Sigmoid colon (tissue), 6 donors: ENCODE measurements at regions not wholly inside any gene's neighbourhood (a gene's known extent, or its start where the extent isn't known, plus 50 kb on each side); places are given as distances from the start of the nearest gene placed in this dataset.

Experiments used
- DNase-seq: peaks from one replicate; pipeline ENCODE4 v3.0.0-alpha.2; 2019
- H3K27ac ChIP-seq, 4 donors: fragments of 200-600 bp; sonication (generic); one replicate each; pipeline ENCODE4 v1.5.1; 2016 to 2019; ENCODE audit warnings: mild to moderate bottlenecking in 1 of 4
- H3K27me3 ChIP-seq, 3 donors: fragments of 200-600 bp; sonication (generic); one replicate each; pipeline ENCODE4 v1.5.1; 2019; ENCODE audit warnings: mild to moderate bottlenecking in 1 of 3
- H3K36me3 ChIP-seq, 4 donors: fragments of 200-600 bp; sonication (generic); one replicate each; pipeline ENCODE4 v1.5.1; 2016 to 2019
- H3K4me1 ChIP-seq, 4 donors: fragments of 200-600 bp; sonication (generic); one replicate each; pipeline ENCODE4 v1.5.1; 2017 to 2019
- H3K4me3 ChIP-seq, 4 donors: fragments of 200-600 bp; sonication (generic); one replicate each; pipeline ENCODE4 v1.5.1; 2017 to 2019; ENCODE audit warnings: mild to moderate bottlenecking in 2 of 4, moderate library complexity in 1 of 4
- H3K9me3 ChIP-seq, 4 donors: fragments of 200-600 bp in 3 of 4; sonication (generic) in 3 of 4; one replicate each; pipeline versions ENCODE4 v1.5.1 to v1.6.1; 2013 to 2019
- EP300 ChIP-seq, 4 donors: sonication (generic); formaldehyde crosslinking; IDR thresholded peaks; one replicate each; pipeline ENCODE4 v1.6.1; 2017; ENCODE audit warnings: antibody characterized with exemption in 4 of 4
- POLR2A ChIP-seq, 2 donors: fragments of 450-650 bp; IDR thresholded peaks; one replicate each; pipeline ENCODE4 v1.6.1; 2016; ENCODE audit warnings: antibody characterized with exemption in 2 of 2, mild to moderate bottlenecking in 2 of 2, moderate library complexity in 2 of 2
- POLR2AphosphoS5 ChIP-seq, 4 donors: sonication (generic); formaldehyde crosslinking; IDR thresholded peaks; one replicate each; pipeline ENCODE4 v1.6.1; 2017; ENCODE audit warnings: antibody characterized with exemption in 4 of 4
- WGBS, 2 donors: extraction: QIAGEN DNeasy Blood & Tissue Kit; methylation state at CpG; one replicate each; pipeline ENCODE4 v1.1.7; 2013; 5-methylcytosine and 5-hydroxymethylcytosine counted together
- intact Hi-C: fragments of 100-400 bp; cut with DNase I; formaldehyde crosslinking; loops from one replicate; pipeline ENCODE4 v1.15.1; 2023
- TF ChIP-seq, protein P1 (sequence below), 4 experiments: fragments of 450-650 bp in 3 of 4; fragments of 200-600 bp in 1 of 4; IDR thresholded peaks; one replicate each; pipeline ENCODE4 v1.5.1; 2016 to 2019; ENCODE audit warnings: antibody characterized with exemption in 4 of 4, mild to moderate bottlenecking in 3 of 4, moderate library complexity in 2 of 4
- donor health status: healthy with polysubstance abuse.
- donor health status: healthy.

DNA sequence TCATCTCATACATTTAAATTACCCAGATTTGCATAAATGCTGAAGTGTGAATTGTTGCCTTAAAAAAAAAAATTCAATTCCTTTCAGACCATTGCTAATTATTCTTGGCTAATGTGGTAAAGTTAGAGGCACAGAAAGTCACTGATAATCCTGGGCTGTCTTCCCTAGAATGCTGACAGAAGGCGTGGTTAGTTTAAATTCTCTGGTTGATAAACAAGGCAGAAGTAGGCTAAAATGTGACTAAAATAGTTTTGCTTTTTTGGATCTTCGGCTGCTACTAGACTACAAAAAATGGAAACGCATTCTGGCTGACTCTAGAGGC lies 193.7 kb downstream of the OTOL1 start:
- H3K27ac ChIP-seq, result no peak overlapping the region
- H3K9me3 ChIP-seq, result no peaks in the 10 kb centered on the region
- H3K36me3 ChIP-seq, result no peaks in the 10 kb centered on the region
- 60% methylated on average over 3 of the region's 3 CpGs for WGBS, 2 donors
- TF ChIP-seq POLR2AphosphoS5 (IDR thresholded peaks at IDR 0.05) (no peak), POLR2A (IDR thresholded peaks at IDR 0.05) (no peak), EP300 (IDR thresholded peaks at IDR 0.05) (no peak)
- TF ChIP-seq, protein P1, sequence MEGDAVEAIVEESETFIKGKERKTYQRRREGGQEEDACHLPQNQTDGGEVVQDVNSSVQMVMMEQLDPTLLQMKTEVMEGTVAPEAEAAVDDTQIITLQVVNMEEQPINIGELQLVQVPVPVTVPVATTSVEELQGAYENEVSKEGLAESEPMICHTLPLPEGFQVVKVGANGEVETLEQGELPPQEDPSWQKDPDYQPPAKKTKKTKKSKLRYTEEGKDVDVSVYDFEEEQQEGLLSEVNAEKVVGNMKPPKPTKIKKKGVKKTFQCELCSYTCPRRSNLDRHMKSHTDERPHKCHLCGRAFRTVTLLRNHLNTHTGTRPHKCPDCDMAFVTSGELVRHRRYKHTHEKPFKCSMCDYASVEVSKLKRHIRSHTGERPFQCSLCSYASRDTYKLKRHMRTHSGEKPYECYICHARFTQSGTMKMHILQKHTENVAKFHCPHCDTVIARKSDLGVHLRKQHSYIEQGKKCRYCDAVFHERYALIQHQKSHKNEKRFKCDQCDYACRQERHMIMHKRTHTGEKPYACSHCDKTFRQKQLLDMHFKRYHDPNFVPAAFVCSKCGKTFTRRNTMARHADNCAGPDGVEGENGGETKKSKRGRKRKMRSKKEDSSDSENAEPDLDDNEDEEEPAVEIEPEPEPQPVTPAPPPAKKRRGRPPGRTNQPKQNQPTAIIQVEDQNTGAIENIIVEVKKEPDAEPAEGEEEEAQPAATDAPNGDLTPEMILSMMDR (IDR thresholded peaks at IDR 0.05), result no peak
- no peak for DNase-seq
- intact Hi-C loops, result no loop called here
- H3K27me3 ChIP-seq, result no peaks in the 10 kb centered on the region
- no peak overlapping the region for H3K4me3 ChIP-seq
- no peaks in the 10 kb centered on the region for H3K4me1 ChIP-seq

DNA sequence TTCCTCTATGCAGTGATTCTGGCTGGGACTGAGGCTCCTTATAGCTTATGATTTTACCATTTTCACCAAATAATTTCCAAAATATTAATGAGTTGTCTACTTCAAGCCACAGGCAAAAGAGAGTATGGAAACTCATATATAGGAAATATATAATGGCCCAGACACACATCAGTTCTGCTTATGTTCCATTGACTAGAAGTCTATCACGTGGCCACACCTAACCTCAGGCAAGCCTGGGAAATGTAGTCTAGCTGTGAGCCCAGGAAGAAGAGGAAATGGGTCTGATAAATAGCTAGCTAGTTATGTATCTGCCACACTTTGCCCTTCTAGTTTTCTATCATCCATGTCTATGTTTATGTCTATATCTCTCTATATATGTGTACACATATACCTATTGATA lies 195.1 kb downstream of the OTOL1 start:
- no peaks in the 10 kb centered on the region for H3K9me3 ChIP-seq
- no peak overlapping the region for H3K27ac ChIP-seq
- intact Hi-C loops, result no loop called here
- TF ChIP-seq, protein P1 (IDR thresholded peaks at IDR 0.05), result no peak
- TF ChIP-seq EP300 (IDR thresholded peaks at IDR 0.05) (no peak), POLR2AphosphoS5 (IDR thresholded peaks at IDR 0.05) (no peak), POLR2A (IDR thresholded peaks at IDR 0.05) (no peak)
- WGBS, 2 donors, result 70 to 87% methylated on average over 1 of the region's 1 CpG
- H3K36me3 ChIP-seq, result no peaks in the 10 kb centered on the region
- H3K4me1 ChIP-seq, result no peaks in the 10 kb centered on the region
- H3K27me3 ChIP-seq, result no peaks in the 10 kb centered on the region
- DNase-seq, result no peak
- H3K4me3 ChIP-seq, result no peak overlapping the region

DNA sequence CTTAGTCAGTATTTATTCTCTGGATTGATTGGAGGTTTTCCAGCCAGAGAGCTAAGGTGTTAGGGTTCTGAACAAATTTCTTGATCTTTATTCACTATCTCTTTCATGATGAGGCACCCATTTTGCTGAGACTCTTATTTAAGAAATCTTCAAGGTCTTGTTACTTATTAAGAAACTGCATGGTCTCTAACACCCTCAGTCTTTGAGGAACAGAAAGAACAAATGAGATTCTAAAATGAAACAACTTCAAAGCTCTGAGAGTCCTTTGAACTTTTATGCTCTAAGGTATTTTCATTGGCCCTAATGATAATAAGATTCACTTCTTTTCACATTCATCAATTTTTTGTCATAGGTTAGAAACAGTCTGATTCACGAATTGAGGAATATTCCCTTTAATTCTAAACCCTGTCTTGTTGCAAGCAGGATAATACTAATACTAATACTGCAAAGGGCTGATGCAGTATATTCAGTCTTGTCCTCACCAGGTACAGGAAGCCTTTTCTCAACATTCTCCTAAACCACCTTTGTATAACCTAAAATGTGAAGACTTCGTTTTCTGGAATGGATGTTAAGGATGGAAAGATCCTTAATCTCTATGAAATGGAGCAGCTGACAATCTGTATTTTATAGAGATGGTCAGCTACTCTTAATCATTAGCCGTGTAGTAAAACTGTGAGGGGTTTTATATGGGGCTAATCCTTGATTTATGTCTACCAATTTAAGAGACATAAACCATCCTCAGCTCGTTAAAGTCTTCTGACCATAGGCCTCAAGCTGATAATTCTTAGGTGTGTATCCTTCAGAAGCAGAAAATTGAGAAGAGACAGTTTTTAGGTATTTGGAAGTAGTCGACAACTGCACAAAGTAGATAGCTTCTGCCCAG lies 198.3 kb downstream of the OTOL1 start:
- Histone ChIP-seq H3K9me3 (no peaks in the 10 kb centered on the region), H3K27me3 (no peaks in the 10 kb centered on the region), H3K27ac (no peak overlapping the region), H3K4me1 (no peaks in the 10 kb centered on the region), H3K4me3 (no peak overlapping the region), H3K36me3 (no peaks in the 10 kb centered on the region)
- intact Hi-C loops, result no loop called here
- TF ChIP-seq, protein P1 (IDR thresholded peaks at IDR 0.05), result no peak
- TF ChIP-seq POLR2A (IDR thresholded peaks at IDR 0.05) (no peak), EP300 (IDR thresholded peaks at IDR 0.05) (no peak), POLR2AphosphoS5 (IDR thresholded peaks at IDR 0.05) (no peak)
- 44 to 62% methylated on average over 5 of the region's 5 CpGs for WGBS, 2 donors
- no peak for DNase-seq

DNA sequence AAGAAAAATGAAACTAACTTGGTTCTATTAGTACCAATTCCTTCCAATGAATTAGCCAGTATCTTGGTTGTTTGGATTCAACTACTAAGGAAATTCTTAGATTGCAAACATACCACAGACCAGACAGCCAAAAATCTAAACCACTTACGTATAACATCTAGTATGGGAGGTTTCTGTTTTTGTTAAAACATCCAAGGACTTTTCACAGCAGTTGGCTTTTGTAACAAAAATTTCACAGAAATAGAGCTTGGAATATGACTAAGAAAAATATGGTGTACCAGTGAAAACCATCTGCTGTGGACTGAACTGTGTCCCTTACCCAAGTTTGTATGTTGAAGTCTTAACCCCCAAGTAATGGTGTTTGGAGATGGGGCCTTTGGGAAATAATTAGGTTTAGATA lies 199.2 kb downstream of the OTOL1 start:
- intact Hi-C loops, result no loop called here
- no peak overlapping the region for H3K4me3 ChIP-seq

More for the DNA sequence above, 199.2 kb downstream of the OTOL1 start:
- 73 to 91% methylated on average over 1 of the region's 1 CpG for WGBS, 2 donors
- no peaks in the 10 kb centered on the region for H3K4me1 ChIP-seq
- no peak for TF ChIP-seq EP300 (IDR thresholded peaks at IDR 0.05)
- TF ChIP-seq, protein P1 (IDR thresholded peaks at IDR 0.05), result no peak
- TF ChIP-seq POLR2AphosphoS5 (IDR thresholded peaks at IDR 0.05), result no peak
- TF ChIP-seq POLR2A (IDR thresholded peaks at IDR 0.05), result no peak
- DNase-seq, result no peak
- no peaks in the 10 kb centered on the region for H3K9me3 ChIP-seq
- H3K36me3 ChIP-seq, result no peaks in the 10 kb centered on the region
- no peaks in the 10 kb centered on the region for H3K27me3 ChIP-seq
- no peak overlapping the region for H3K27ac ChIP-seq
